B cell (primary cell): ENCODE measurements at regions not wholly inside any gene's neighbourhood (a gene's known extent, or its start where the extent isn't known, plus 50 kb on each side); places are given as distances from the start of the nearest gene placed in this dataset.

Experiments used
- ATAC-seq: fragments of 200-7000 bp; cut with Tn5 transposase; one replicate; pipeline ENCODE4 v1.10.0; 2021; ENCODE audit warnings: low read depth, mild to moderate bottlenecking, moderate number of reproducible peaks, moderate library complexity
- CTCF ChIA-PET: fragments of 350-600 bp; sonication (Branson Sonifier 250); formaldehyde crosslinking; loops from one replicate; lab custom pipeline; 2021; ENCODE audit warnings: antibody characterized with exemption, inconsistent platforms; lab: Charles Lee
- POLR2A ChIA-PET: fragments of 350-600 bp; sonication (Branson Sonifier 250); formaldehyde crosslinking; loops from one replicate; lab custom pipeline; 2021; ENCODE audit warnings: antibody characterized with exemption; lab: Charles Lee
- DNase-seq: peaks from one replicate; pipeline ENCODE4 v3.0.0; 2013
- H2AFZ ChIP-seq: 2 replicates; pipeline ENCODE4 v1.6.1; 2012; ENCODE audit warnings: mild to moderate bottlenecking, low read depth, low read length; ENCODE audit not compliant: insufficient read depth, poor library complexity, severe bottlenecking
- H3K27ac ChIP-seq, 2 donors: 1 replicate in 1 of 2; 2 replicates in 1 of 2; pipeline ENCODE4 v1.5.1; 2012 to 2013; ENCODE audit warnings: low read length in 2 of 2, mild to moderate bottlenecking in 2 of 2, moderate library complexity in 1 of 2
- H3K27me3 ChIP-seq, 4 experiments: fragments of 200-600 bp in 1 of 4; sonication (generic) in 1 of 4; replicated peaks in 1 of 4; 1 replicate in 2 of 4; 2 replicates in 2 of 4; pipeline versions ENCODE4 v1.6.1 to v1.7.0; 2013 to 2016; ENCODE audit warnings: low read length in 3 of 4, mild to moderate bottlenecking in 2 of 4, mixed read lengths in 1 of 4, moderate library complexity in 1 of 4; ENCODE audit not compliant: insufficient read depth in 4 of 4, control insufficient read depth in 3 of 4; ENCODE audit errors: control extremely low read depth in 1 of 4
- H3K36me3 ChIP-seq, 2 experiments: replicated peaks in 1 of 2; 1 replicate in 1 of 2; 2 replicates in 1 of 2; pipeline versions ENCODE4 v1.6.1 to v1.7.1; 2013; ENCODE audit warnings: low read length in 1 of 2; ENCODE audit not compliant: insufficient read depth in 2 of 2, control insufficient read depth in 1 of 2; ENCODE audit errors: control extremely low read depth in 1 of 2, extremely low read depth in 1 of 2
- H3K4me1 ChIP-seq, 2 donors: fragments of 200-600 bp in 1 of 2; sonication (generic) in 1 of 2; 1 replicate in 1 of 2; 2 replicates in 1 of 2; pipeline versions ENCODE4 v1.5.1 to v1.6.1; 2013 to 2017; ENCODE audit warnings: low read length in 2 of 2; ENCODE audit not compliant: control insufficient read depth in 2 of 2, insufficient read depth in 2 of 2
- H3K4me2 ChIP-seq: replicated peaks from 2 replicates; pipeline ENCODE3; 2012; ENCODE audit warnings: mild to moderate bottlenecking, low read depth, low read length; ENCODE audit not compliant: poor library complexity, severe bottlenecking
- H3K4me3 ChIP-seq, 5 experiments: fragments of 200-600 bp in 1 of 5; sonication (generic) in 1 of 5; 1 replicate in 3 of 5; 2 replicates in 2 of 5; pipeline versions ENCODE4 v1.5.1 to v1.7.0; 2011 to 2016; ENCODE audit warnings: low read length in 4 of 5, mild to moderate bottlenecking in 4 of 5, low read depth in 2 of 5, control low read depth in 1 of 5, moderate library complexity in 1 of 5; ENCODE audit not compliant: insufficient read depth in 1 of 5; ENCODE audit errors: control extremely low read depth in 1 of 5, extremely low read depth in 1 of 5
- H3K79me2 ChIP-seq: fragments of 200-600 bp; sonication (generic); one replicate; pipeline ENCODE4 v1.6.0; 2016; ENCODE audit warnings: low read length; ENCODE audit not compliant: control insufficient read depth, insufficient read depth
- H3K9ac ChIP-seq: fragments of 200-600 bp; sonication (generic); 2 replicates; pipeline ENCODE4 v1.6.1; 2017; ENCODE audit warnings: mild to moderate bottlenecking, low read length, moderate library complexity
- H3K9me3 ChIP-seq, 3 donors: one replicate each; pipeline versions ENCODE4 v1.6.1 to v1.7.1; 2013; ENCODE audit warnings: low read length in 2 of 3; ENCODE audit not compliant: control insufficient read depth in 2 of 3, insufficient read depth in 1 of 3; ENCODE audit errors: control extremely low read depth in 1 of 3
- H4K20me1 ChIP-seq: 2 replicates; pipeline ENCODE4 v1.6.0; 2012; ENCODE audit warnings: mild to moderate bottlenecking, low read length; ENCODE audit not compliant: insufficient read depth, control insufficient read depth, poor library complexity, severe bottlenecking
- H3K27ac Mint-ChIP-seq: one replicate; pipeline ENCODE4 v1.8.0; 2021; ENCODE audit warnings: mixed read lengths
- H3K27me3 Mint-ChIP-seq: one replicate; pipeline ENCODE4 v1.8.0; 2021; ENCODE audit warnings: mixed read lengths
- H3K4me1 Mint-ChIP-seq: one replicate; pipeline ENCODE4 v1.8.0; 2021; ENCODE audit warnings: mixed read lengths
- H3K4me3 Mint-ChIP-seq: one replicate; pipeline ENCODE4 v1.8.0; 2021; ENCODE audit warnings: mixed read lengths
- H3K9me3 Mint-ChIP-seq: one replicate; pipeline ENCODE4 v1.8.0; 2022; ENCODE audit warnings: mixed read lengths; ENCODE audit not compliant: insufficient read depth
- EZH2 ChIP-seq: IDR thresholded peaks from 2 replicates; pipeline ENCODE4 v1.6.1; 2012; ENCODE audit warnings: borderline replicate concordance, low read depth, mild to moderate bottlenecking, moderate library complexity, low read length; ENCODE audit not compliant: insufficient read depth, poor library complexity, severe bottlenecking
- WGBS: methylation state at CpG from one replicate; pipeline ENCODE4 v1.1.5; 2013; ENCODE audit warnings: missing lambda C conversion rate; ENCODE audit not compliant: insufficient coverage; 5-methylcytosine and 5-hydroxymethylcytosine counted together
- intact Hi-C: fragments of 100-400 bp; cut with micrococcal nuclease; formaldehyde crosslinking; loops from one replicate; pipeline ENCODE4 v1.10.0; 2022
- TF ChIP-seq, protein P1 (sequence below): fragments of 200-600 bp; IDR thresholded peaks from one replicate; pipeline ENCODE4 v1.8.0; 2022; ENCODE audit warnings: antibody characterized with exemption, mild to moderate bottlenecking

DNA sequence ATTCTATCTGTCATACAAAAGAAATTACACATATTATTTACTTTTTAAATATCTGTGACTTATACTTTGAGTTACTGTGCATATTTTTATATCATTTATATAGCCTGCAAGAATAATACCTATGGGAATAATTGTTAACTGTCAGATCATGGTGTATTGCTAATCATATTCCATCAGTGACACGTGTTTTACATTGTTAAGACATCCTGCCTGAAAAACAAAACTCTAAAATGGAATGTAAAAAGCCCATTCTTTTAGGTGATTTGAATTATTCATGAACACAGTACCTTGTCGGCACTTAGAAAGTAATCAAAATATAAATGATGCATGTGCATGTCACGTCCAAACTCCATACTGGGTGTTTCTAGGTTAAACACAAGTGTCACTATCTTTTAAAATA lies 533.8 kb upstream of the PCDH9 start:
- no peaks in the 10 kb centered on the region for H3K79me2 ChIP-seq
- ATAC-seq = no peak
- no peak overlapping the region for H3K9ac ChIP-seq
- no peak overlapping the region for H3K27ac ChIP-seq
- no peaks in the 10 kb centered on the region for H3K4me1 ChIP-seq
- Mint-ChIP-seq H3K9me3 (peaks cover 3% of the 10 kb centered on the region), H3K4me1 (no peaks in the 10 kb centered on the region), H3K27ac (no peak overlapping the region), H3K4me3 (no peak overlapping the region), H3K27me3 (no peaks in the 10 kb centered on the region)
- DNase-seq = no peak
- H4K20me1 ChIP-seq = no peaks in the 10 kb centered on the region
- no peaks in the 10 kb centered on the region for H3K27me3 ChIP-seq
- no peaks in the 10 kb centered on the region for H3K36me3 ChIP-seq
- H3K9me3 ChIP-seq = no peaks in the 10 kb centered on the region
- no peak overlapping the region for H2AFZ ChIP-seq
- intact Hi-C loops = no loop called here
- no peak for TF ChIP-seq EZH2
- TF ChIP-seq, protein P1, sequence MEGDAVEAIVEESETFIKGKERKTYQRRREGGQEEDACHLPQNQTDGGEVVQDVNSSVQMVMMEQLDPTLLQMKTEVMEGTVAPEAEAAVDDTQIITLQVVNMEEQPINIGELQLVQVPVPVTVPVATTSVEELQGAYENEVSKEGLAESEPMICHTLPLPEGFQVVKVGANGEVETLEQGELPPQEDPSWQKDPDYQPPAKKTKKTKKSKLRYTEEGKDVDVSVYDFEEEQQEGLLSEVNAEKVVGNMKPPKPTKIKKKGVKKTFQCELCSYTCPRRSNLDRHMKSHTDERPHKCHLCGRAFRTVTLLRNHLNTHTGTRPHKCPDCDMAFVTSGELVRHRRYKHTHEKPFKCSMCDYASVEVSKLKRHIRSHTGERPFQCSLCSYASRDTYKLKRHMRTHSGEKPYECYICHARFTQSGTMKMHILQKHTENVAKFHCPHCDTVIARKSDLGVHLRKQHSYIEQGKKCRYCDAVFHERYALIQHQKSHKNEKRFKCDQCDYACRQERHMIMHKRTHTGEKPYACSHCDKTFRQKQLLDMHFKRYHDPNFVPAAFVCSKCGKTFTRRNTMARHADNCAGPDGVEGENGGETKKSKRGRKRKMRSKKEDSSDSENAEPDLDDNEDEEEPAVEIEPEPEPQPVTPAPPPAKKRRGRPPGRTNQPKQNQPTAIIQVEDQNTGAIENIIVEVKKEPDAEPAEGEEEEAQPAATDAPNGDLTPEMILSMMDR = no peak
- no peak overlapping the region for H3K4me2 ChIP-seq
- H3K4me3 ChIP-seq = no peak overlapping the region
- WGBS = no CpG with 5 or more reads among the region's 3 CpGs
- CTCF ChIA-PET = interaction anchor here (0.5 kb wide), 1 partner anchor 1394 kb away, joined by 3 read pairs; no protein-coding TSS in a partner anchor
- POLR2A ChIA-PET = no interaction called here

DNA sequence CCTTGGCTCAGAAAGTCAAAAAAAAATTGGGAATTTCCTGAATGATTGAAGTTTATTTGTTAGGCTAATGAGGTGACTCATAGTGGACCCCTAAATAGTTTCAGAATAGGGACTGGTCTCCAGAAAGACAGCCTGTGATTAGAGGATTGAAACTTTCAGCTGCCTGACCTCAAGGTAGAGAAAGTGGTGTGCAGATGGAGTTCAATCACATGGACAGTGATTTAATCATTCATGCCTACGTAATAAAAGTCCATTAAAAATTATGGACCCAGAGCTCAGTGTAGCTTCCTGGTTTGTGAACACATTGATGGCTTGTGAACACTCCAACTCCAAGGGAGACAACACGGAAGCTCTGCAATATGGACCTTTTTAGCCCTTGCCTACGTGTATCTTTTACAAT lies 533.2 kb upstream of the PCDH9 start:
- H2AFZ ChIP-seq = no peak overlapping the region
- ChIA-PET CTCF (no interaction called here), POLR2A (no interaction called here)
- no peak overlapping the region for H3K4me3 ChIP-seq
- H3K36me3 ChIP-seq = no peaks in the 10 kb centered on the region
- Mint-ChIP-seq H3K9me3 (no peaks in the 10 kb centered on the region), H3K4me1 (no peaks in the 10 kb centered on the region), H3K27ac (no peak overlapping the region), H3K27me3 (no peaks in the 10 kb centered on the region), H3K4me3 (no peak overlapping the region)
- DNase-seq = no peak
- 64% methylated on average over 1 of the region's 3 CpGs for WGBS
- no peak for ATAC-seq
- no peaks in the 10 kb centered on the region for H3K4me1 ChIP-seq
- no peak overlapping the region for H3K9ac ChIP-seq
- no peaks in the 10 kb centered on the region for H4K20me1 ChIP-seq
- H3K4me2 ChIP-seq = no peak overlapping the region
- H3K27ac ChIP-seq = no peak overlapping the region
- no peaks in the 10 kb centered on the region for H3K79me2 ChIP-seq
- TF ChIP-seq EZH2 = no peak
- TF ChIP-seq, protein P1 = no peak
- intact Hi-C loops = no loop called here
- no peaks in the 10 kb centered on the region for H3K9me3 ChIP-seq
- H3K27me3 ChIP-seq = no peaks in the 10 kb centered on the region
